GM20431 (cell line): ENCODE measurements at regions not wholly inside any gene's neighbourhood (a gene's known extent, or its start where the extent isn't known, plus 50 kb on each side); places are given as distances from the start of the nearest gene placed in this dataset.

Experiments used
- in situ Hi-C: fragments of 300-500 bp; cut with MseI, MboI; formaldehyde crosslinking; loops from one replicate; pipeline ENCODE4 v1.15.0; 2020; ENCODE audit warnings: low sequenced_read_pairs; ENCODE audit not compliant: unreplicated experiment

DNA sequence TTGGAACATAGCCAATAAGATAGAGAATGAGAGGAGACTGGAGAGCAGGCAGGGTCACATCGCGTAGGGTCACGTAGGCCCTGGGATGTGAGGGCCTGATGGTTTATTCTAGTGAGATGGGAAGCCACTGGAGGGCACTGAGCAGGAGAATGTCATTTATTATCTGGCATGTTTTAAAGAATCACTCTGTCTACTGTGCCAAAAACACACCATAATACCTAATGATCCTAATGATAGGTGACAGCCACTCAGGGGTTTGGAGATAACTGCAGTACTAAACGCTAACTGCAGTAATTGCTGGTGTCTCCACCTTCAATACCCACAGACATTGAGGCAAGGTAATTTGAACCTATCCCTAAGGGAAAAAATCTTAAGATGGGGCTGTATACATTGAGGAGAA lies 185.4 kb downstream of the TTLL7 start:
- in situ Hi-C loops, result no loop called here

DNA sequence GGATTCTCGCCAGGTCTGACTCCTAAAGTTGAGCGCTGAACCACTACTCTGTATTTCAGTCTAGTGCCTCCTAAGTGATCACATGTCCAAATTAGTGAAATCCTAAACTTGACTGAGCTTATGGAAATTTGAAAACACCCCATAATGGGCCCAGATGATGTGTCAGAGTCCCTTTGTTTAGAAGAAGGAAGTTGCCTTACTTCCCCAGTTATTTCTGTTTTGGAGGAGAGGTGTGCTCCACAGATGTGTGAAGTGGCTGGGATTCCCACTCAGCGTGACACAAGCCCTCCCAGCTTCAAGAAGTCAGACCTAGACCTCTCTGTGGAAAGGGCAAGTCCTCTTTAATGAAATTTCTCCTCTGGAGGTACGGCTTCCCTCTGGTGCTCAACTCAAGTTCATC lies 188.8 kb downstream of the TTLL7 start:
- in situ Hi-C loops, result no loop called here

DNA sequence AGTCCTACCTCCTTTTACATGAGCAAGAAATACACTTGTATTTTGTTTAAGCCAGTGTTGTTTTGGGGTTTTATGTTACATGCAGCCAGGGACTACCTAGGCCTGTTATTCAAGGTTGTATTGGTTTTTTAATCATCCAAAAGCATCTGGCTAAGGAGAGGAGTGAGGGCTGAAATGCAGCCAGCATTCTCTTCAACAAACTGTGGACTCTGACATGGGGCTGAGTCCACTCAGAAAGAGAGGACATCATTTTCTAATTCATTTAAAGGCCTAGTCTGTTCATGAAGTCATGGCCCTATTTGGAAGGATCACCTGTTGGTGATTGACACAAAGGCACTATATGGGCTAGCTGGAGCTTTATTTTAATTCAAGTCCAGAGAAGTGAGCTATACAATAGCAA lies 190.4 kb downstream of the TTLL7 start:
- in situ Hi-C loops, result no loop called here

DNA sequence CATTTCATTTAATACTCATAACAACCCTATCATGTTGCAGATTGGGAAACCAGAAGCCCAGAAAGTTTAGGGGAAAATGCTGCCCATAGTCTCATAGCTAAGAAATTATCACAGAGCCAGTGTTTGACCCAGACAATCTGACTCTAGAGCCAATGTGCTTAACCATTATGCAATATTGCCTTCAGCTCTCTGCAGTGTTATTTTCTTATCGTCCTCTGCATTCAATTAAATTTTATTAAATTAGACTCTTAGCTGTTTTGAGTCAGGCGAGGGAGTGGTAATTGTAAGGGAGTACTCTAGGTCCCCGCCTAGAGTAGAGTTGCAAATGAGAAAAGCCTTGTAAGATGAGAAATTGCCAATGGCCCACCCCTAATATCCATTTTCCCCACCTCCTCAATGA lies 191.1 kb downstream of the TTLL7 start:
- in situ Hi-C loops, result no loop called here

DNA sequence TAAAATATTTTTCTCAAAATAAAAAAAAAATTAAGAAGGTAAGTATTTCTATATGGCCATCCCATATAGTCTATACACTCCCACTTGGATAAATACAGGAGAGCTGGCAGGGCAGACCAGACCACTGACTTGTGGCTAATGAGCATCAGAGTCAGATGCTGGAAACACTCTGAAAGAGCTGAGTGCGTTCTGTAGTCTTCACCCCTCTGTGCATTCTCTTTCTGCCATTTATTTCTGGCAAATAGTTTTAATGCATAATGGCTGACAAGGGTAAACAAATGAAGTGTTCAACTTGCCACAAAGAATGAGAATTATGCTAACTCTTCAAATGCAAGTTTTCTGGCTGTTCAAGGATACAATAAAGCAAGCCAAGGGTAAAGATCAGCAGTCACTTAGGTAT lies 191.7 kb downstream of the TTLL7 start:
- in situ Hi-C loops, result no loop called here

DNA sequence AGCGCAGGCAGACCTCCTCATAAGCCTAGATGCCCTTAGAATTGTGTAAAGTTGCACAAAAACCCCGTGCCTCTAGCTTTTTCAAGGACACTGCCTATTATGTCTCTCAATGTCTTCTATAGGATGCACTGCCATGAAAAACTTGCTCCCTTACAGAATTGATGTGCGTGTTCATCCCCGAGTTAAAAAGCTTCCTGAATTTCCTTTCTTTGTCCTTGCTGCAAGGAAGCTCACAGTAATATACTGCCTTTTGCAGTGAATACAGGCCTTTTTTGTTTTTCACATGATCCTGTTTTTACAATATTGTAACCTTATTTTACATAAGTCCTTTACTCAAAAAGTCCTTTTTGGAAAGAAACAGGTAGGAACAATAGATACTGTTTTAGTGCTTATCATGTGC lies 193.0 kb downstream of the TTLL7 start:
- in situ Hi-C loops, result no loop called here

DNA sequence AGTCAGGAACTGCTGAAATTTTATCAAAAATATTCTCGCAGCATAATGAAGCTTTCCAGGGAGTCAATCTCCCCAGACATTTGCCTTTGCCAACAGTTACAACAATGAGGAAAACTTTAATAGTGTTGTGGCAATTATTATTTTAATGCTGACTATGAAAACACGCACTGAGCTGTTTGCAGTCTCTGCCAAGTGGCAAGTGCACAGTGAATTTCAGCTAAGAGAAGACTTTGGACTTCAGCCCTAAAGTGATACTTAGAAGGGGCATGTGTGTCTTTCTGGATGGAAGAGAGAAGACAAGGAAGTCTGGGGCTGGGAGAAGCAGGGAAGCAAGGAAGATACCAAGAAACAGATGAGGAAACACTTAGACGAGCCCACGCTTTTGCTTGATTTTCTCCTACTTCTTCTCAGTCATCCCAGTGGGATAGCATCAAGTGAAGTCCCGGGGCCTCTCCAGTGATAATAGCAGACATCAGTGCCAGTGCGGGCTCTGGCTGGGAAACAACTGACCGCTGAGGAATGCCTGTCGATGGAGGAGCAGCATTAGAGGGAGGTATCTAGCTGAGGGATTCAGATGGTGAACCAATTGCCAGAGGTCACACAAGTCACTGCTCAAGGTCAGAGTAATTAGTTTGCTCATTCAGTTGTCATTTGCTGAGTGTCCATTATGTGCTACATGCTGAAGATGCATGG lies 196.3 kb downstream of the TTLL7 start:
- in situ Hi-C loops, result no loop called here

DNA sequence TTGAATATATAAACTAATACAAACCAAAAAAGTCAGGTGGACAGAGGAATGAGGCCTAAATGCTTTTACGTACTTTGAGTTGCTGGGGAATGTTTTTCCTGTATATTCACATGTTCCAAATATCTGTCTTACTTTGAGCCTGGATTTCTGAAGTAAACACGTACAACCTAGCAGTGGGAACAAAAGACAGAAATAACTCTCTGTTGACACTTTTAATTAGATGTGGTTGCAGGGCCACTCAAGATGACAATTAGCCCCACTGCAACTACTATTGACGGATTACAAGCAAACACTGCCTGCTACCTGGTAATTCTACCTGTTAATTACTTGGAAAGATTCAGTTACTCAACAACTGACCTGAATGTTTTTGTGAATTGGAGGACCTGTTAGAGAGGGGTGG lies 196.9 kb downstream of the TTLL7 start:
- in situ Hi-C loops, result no loop called here

DNA sequence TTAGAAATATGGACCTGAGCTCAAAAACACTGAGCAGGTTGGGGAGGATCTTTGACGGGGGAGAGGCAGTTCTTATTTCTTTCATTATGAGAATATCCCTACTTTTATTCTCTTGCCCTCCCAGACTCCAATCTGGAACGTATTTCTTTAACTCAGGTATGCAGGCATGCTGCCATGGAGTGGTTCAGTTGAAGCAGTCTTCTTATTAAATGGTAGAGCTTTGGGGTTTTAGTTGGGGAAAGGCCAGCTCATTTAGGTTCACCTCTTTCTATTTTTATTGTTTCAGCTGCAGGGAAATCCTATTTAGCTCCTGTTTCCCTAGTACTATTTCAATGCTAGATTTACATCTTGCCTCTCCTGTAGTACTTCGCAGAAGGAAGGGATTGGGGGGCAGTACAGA lies 198.9 kb downstream of the TTLL7 start:
- in situ Hi-C loops, result no loop called here

DNA sequence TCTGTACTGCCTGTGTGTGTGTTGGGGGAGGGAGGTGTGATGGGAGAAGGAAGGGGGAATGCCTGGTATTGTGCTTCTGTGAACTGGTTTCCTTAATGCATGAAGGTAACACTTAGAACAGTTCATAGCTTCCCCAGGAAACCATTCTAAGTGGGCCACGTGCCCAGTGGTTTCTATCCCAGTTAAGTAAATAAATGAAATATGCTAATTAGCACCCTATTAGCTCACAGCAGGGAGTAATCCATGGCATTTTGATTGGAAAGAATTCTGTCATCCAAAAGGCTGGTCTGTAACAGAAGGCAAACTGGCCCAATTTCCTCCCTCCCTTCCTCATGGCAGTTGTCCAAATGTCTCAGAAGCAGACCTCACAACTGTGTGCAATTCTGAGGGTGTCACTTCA lies 199.3 kb downstream of the TTLL7 start:
- in situ Hi-C loops, result no loop called here

DNA sequence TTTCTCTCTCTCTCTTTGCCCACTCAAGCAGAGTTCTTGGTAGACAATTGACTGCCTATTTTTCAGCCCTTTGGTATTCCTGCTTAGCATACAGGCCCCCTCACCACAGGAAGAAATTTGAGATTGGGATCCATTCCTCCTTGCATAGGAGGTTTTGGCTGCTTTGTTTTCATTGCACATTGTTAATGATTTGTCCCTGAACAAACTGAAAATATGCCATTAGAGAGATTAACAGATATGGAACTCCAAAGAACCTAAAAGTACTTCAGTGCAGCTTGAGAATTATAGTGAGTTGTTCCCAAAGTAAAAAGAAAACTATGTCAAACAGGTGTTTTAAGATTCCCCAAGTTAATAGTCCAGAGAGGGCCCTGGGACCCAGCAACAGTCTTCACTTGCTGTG lies 200.0 kb downstream of the TTLL7 start:
- in situ Hi-C loops, result no loop called here

DNA sequence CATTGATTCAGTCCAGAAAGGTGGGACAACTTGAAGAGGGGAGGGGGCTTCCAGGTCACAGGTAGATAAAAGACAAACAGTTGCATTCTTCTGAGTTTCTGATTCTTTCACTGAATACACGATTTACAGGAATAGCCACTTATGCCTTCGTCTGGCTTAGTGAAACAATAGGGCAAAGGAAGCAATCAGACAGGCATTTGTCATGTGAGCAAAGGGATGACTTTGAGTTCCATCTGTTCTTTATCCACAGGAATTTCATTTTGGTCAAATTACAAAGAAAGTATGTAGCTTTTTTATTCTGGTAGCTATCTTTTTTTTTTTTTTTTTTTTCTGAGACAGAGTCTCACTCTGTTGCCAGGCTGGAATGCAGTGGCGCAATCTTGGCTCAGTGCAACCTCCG lies 202.5 kb downstream of the TTLL7 start:
- in situ Hi-C loops, result no loop called here

DNA sequence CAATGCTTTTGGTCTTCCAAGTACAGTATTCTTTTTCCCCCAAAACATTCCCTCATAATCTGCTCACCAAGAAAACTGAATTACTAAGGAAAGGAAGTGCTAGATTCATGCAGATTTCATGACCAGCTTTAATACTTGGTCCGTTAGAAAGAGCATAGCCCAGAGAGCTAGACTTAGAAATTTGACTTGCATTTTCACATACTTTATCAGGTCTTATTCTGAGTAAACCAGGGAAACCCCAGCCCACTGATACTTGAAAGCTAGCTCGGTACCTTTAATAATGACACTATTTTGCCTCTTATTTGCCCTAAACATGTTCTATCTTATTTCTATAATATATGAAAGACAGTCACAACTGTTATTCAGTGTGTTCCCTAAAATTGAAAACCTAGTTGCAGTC lies 204.5 kb downstream of the TTLL7 start:
- in situ Hi-C loops, result no loop called here

DNA sequence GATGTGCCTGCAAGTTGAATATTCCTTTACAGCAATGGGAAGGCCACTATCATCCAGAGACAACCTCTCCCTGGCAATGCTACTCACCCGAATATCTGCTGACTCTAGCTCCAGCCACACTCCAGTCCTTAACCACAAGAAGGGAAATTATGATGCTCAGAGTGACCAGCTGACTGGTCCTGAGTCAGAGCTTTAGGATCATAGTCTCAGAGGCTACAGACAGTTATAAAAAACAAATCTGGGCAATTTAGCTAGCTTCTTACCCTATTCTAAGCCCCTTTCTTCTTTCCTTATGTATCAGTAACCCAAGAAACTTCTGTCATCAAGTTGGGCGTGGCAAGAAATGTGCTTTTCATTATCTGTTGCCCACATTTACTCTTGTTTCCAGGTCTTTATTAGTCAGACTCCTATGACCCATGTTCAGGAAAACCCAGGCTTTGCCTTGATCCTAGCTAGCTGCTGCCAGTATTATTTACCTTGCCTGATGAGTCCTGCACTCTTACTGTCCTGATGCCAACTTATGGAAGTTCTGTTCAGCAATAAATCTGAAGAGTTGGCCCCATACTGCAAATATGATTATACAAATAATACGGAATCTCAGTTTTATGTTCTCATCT lies 207.0 kb downstream of the TTLL7 start:
- in situ Hi-C loops, result no loop called here

DNA sequence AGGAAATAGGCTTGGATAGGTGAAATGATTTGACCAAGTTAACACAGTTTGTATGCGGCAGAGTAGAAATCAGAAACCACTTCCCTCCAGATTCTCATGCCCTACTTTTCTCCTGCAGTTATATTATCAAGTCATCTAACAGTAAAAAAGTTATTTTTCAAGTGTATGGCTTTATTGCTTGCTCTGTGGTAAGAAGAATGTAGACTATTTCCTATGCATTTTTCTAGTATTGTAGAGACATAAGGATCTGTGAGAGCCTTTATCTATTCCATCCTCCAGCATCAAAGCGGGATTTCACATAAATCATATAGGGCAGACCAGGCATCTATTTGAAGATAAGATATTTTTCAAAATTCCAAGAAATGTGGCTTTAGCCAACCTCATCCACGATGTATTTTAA lies 208.5 kb downstream of the TTLL7 start:
- in situ Hi-C loops, result no loop called here

DNA sequence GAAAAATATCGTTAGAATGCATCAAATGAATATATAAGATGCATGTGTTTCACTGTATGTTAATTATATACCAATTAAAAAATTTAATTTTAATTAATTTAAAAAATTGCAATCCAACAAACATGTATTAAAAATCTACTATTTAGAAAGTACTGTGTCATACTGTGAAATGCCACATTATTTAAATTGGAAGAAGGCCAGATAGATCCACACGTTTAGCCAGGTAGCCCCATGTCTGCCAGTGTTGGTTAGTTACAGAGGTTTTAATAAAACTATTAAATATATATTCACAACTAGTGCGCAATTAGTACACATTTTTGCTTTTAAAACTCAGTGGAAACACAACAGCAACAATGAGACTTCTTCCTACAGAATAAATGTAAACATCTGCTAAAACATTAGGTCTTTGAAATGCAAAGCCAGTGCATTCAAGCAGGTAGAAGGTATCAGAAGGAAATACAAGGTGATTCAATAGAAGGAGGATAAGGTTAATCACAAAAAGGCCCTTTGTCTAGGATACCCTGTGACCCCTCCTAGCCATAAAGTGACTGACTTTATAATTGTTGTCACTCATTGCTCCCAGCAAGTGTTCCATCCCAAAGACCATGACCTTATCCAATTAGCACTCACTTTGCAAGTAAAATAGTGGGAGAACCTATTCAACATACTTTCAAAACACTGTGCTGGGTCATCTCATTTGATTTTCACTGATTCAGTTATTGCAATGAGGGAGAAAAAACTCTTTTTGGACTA lies 211.5 kb downstream of the TTLL7 start:
- in situ Hi-C loops, result no loop called here

DNA sequence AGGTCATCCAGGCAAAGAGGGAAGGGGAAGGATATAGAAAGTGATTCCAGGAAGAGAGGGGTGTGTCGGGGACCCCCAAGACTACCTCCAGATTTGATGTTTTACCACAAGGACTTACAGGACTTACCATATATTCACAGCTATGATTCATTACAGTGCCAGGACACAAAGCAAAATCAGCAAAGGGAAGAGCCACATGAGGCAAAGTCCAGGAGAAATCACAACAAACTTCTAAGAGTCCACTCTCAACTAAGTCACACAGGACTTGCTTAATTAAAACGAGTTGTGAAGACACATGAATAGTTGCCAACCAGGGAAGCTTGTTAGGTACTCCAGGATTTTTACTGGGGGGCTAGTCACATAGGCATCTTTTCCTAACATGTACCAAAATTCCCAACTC lies 217.3 kb downstream of the TTLL7 start:
- in situ Hi-C loops, result no loop called here

DNA sequence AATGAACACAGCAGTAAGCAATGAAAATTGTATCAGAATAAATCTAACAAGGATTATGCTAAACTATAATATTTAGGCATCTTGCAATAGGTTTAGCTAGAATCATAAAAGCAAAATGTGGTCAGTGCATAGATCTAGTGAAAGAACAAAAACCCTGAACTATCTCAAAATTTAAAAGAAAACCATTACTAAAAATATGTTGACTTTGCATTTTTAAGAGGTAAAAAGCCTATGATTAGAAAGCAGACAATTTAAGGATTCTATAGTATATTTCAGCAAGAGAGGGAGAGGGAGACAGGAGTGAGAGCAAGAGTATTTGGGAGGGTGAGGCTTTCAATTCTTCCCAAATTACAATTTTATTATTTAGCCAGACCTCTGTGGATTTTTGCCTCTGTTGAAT lies 219.4 kb downstream of the TTLL7 start:
- in situ Hi-C loops, result no loop called here

DNA sequence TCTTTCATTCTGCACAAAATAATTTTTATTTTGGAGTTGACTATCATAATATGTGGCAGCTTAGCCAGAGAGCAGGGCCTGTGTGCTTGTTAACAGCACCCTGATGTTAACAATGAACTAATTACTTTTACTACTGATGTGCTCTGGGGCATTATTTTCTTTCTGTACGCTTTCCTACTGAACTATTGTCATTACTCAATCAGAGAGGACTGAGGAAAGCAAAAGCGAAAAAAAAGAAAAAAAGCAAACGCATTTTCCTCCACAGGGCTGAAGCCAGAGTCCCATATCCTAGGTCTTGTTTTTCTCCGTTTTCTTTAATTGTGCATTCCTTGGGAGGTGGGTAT lies 221.2 kb downstream of the TTLL7 start:
- in situ Hi-C loops, result no loop called here

DNA sequence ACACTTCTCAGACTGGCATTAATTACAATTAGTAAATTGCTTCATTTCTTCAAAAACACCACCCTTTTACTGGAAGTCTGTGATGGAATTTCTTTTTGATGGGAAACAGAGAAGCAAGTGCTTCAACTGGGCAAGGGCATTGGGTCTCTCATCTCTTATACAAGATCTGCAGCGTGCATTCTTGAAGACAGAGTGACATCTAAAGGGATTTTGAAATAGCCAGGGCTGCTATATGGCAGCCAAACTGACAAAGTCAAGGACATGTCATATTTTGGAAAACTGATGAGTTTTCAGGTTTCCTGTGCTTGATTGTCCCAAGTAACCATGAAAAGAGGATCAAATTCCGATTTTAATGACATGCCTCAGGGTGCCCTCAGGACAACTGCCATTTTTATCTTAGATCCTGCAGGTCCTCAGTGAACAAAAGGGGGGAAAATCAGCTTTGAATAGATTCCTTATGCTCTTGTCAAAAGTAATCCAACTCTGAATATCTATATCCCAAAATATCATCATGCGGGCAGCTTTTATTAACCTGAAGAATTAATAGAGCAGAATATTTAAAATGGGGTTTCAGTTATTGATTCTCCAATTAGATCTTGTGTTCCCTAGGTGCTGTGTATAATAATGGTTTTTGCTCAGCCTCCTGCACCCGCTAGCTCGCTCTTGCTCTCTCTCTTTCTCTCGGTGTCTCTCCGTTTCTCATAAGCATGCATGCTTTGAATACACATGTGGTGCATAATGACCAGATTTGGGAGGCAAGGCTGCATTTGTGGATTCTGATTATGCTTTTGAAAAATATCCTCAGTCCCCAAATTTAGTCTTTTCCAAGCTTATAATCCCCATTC lies 221.8 kb downstream of the TTLL7 start:
- in situ Hi-C loops, result no loop called here
